ENCODE measurements at regions not wholly inside any gene's neighbourhood (a gene's known extent, or its start where the extent isn't known, plus 50 kb on each side); places are given as distances from the start of the nearest gene placed in this dataset.

DNA sequence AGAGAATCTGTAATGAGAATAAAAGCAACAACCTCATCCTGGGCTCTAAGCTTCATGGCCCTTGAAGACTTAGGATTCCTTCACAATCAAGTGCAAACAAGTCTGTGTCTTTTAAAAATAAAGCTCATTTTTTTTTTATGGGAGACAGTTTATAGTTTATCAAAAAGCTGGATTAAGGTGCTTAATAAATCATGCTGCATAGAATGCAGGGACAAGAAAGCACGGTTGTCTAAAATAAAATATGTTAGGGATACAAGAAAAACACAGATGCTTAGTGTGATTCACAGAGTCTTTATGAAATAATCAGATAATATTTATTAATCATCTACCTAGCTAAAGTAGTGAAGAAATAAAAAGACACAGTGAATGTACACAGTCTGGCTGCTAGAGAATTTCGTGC, 2045.9 kb upstream of the WWC1 start:
- TF ChIP-seq, protein P1, sequence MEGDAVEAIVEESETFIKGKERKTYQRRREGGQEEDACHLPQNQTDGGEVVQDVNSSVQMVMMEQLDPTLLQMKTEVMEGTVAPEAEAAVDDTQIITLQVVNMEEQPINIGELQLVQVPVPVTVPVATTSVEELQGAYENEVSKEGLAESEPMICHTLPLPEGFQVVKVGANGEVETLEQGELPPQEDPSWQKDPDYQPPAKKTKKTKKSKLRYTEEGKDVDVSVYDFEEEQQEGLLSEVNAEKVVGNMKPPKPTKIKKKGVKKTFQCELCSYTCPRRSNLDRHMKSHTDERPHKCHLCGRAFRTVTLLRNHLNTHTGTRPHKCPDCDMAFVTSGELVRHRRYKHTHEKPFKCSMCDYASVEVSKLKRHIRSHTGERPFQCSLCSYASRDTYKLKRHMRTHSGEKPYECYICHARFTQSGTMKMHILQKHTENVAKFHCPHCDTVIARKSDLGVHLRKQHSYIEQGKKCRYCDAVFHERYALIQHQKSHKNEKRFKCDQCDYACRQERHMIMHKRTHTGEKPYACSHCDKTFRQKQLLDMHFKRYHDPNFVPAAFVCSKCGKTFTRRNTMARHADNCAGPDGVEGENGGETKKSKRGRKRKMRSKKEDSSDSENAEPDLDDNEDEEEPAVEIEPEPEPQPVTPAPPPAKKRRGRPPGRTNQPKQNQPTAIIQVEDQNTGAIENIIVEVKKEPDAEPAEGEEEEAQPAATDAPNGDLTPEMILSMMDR (IDR thresholded peaks at IDR 0.05 in 4 of 5, conservative IDR thresholded peaks at IDR 0.05 in 1 of 5), result no peak
- no peak for TF ChIP-seq POLR2A (IDR thresholded peaks at IDR 0.05)

Data from gastrocnemius medialis (tissue), 4 donors.